Stomach smooth muscle (tissue), 2 donors: ENCODE measurements at regions not wholly inside any gene's neighbourhood (a gene's known extent, or its start where the extent isn't known, plus 50 kb on each side); places are given as distances from the start of the nearest gene placed in this dataset.

Experiments
- H3K27ac ChIP-seq: one replicate; pipeline ENCODE4 v1.7.0; 2013; ENCODE audit warnings: mild to moderate bottlenecking, low read length, inconsistent platforms
- H3K27me3 ChIP-seq, 2 donors: one replicate each; pipeline ENCODE4 v1.7.0; 2013; ENCODE audit warnings: low read length in 2 of 2; ENCODE audit not compliant: insufficient read depth in 2 of 2, control insufficient read depth in 1 of 2
- H3K36me3 ChIP-seq, 2 donors: one replicate each; pipeline ENCODE4 v1.7.0; 2013; ENCODE audit warnings: low read length in 2 of 2; ENCODE audit not compliant: control insufficient read depth in 2 of 2, insufficient read depth in 2 of 2
- H3K4me1 ChIP-seq: one replicate; pipeline ENCODE4 v1.7.0; 2013; ENCODE audit warnings: low read length; ENCODE audit not compliant: control insufficient read depth, insufficient read depth
- H3K4me3 ChIP-seq, 2 donors: one replicate each; pipeline ENCODE4 v1.7.0; 2013; ENCODE audit warnings: low read length in 2 of 2
- H3K9ac ChIP-seq, 2 donors: one replicate each; pipeline ENCODE4 v1.7.0; 2013; ENCODE audit warnings: low read length in 2 of 2, mild to moderate bottlenecking in 1 of 2
- H3K9me3 ChIP-seq, 2 donors: one replicate each; pipeline ENCODE4 v1.7.0; 2013; ENCODE audit warnings: low read length in 2 of 2; ENCODE audit not compliant: control insufficient read depth in 2 of 2
- donor health status: healthy.
- donor health status: Pancreatic carcinoma.

DNA sequence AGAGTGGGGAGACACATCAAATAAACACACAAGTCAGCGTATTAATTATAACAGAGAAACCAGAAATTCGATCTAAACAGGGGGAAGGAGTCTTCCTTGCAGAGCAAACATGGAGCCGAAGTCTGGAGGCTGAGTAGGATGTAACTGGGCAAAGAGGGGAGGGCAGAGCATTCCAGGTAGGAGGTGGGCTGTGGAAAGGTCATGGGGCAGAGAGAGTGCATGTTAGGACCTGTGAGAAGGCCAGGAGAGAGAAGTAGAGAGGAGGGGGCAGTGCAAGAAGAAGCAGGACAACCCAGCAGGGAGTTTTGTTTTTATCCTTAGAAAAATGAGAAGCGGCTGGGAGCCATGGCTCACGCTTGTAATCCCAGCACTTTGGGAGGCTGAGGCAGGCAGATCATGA, 130.8 kb upstream of the GPR26 start:
- peaks cover 0 to 4% of the 10 kb centered on the region in 2 donors for H3K9me3 ChIP-seq
- no peak overlapping the region for H3K9ac ChIP-seq
- no peaks in the 10 kb centered on the region for H3K27me3 ChIP-seq

DNA sequence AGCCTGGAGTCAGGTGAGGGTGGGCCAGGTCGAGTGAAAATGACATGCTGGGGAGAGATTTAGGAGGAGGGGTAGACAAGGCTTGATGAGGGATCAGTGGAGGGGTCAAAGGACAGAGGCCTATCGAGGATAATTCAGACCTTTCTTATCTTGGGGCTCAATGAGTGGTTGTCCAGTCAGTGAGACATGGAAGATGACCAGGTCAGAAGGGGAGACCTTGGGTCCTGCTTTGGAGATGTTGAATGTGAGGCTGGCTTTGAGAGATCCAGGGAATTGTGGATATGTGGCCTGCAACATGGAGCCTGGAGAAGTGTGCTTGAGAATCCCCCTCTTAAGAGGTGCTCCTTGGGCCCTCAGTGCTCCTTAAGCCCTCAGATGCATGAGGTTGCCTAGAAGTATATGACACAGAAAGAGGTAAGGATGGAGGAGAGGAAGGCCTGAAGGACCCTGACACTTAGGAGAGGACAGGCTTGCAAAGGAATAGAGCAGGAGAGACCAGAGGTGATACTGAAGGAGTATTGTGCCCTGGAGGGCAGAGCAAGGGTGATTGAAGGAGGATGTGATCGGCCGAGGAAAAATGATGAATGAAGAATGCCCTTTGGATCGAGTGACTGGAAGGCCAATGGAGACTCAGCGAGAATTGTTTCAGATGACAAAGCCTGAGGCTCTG, 129.8 kb upstream of the GPR26 start:
- Histone ChIP-seq H3K9ac (no peak overlapping the region), H3K27ac (no peak overlapping the region), H3K36me3 (no peaks in the 10 kb centered on the region), H3K27me3 (no peaks in the 10 kb centered on the region), H3K9me3 (peaks cover 0 to 4% of the 10 kb centered on the region in 2 donors), H3K4me3 (no peak overlapping the region), H3K4me1 (no peaks in the 10 kb centered on the region)

More for the DNA sequence above, 130.8 kb upstream of the GPR26 start:
- no peaks in the 10 kb centered on the region for H3K4me1 ChIP-seq
- H3K27ac ChIP-seq: no peak overlapping the region
- no peak overlapping the region for H3K4me3 ChIP-seq
- H3K36me3 ChIP-seq: no peaks in the 10 kb centered on the region

DNA sequence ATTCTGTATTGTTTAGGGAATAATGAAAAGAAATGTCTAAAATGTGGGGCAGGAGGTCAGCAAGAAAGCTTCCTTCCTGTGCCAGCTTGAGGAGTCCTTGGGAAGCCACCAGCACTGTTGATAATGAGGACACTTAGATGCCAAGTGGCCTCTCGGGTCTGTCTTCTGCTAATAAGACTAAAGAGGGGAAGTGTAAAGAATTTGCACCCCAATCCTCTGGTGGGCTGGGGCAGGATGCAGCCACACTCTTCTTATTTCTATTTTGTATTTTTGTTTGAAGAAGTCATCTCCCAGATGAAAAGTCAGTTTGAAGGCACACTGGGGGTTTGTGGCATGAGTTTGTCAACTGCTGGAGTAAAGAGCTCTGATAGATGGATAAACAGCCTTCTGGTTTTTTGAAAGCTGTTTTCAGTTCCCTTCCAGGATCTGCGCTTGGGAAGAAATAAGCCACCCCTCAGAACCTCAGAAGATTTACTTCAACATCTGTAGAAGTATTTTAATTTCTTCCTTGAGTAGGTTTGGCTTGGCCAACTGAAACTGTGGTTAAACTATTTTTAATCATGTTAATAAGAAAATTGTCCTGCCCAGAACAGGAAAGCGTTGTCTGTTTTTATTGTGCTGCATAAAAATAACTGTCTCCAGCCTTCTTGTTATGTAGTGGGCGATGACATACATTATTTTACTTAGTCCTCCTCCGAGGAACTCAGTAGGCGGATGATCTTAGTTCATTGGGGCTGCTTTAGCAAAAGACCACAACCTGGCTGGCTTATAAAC, 128.8 kb upstream of the GPR26 start:
- no peaks in the 10 kb centered on the region for H3K4me1 ChIP-seq
- no peak overlapping the region for H3K27ac ChIP-seq
- no peak overlapping the region for H3K4me3 ChIP-seq
- H3K9me3 ChIP-seq: no peaks in the 10 kb centered on the region
- H3K9ac ChIP-seq: no peak overlapping the region
- H3K36me3 ChIP-seq: no peaks in the 10 kb centered on the region
- H3K27me3 ChIP-seq: no peaks in the 10 kb centered on the region

DNA sequence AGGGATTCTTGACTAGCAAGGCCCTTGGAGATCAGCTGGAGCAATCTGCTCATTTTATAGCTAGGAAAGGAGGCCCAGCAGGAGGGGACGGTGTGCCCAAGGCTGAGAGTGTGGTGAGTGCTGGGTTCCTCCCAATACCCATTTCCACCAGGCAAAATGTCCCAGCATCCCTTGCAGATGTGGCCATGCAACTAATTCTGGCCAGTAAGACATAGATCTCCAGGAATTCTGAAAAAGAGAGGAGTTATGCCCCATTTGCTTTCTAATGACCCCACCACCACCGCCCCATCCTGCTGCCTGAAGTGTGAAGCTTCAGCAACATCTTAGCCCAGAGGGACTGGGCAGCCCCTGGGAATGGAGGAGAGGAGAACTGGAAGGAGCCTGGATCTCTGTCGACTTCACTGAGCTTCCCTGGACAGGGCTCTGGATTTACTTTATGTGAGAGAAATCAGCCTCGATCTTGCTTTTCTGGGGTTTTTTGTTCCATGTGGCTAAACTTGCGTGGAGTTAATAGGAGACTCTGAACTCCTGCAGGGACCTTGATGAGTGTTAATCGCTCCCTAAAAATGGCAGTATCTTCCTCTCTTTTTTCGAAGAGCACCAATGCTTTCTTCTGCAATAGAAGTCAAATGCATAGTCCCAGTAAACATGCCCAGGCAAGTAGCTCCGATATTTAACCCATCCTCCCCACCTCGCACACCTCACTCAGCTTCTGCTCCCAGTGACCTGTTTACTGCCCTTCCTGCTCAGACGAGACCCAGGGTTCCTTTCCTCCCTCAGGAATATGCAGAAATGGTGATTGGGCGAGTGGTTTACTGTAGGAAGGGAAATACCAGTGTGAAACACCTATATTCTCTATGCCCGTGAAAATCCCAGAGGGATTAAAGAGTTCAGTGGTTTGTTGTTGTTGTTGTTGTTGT, 127.5 kb upstream of the GPR26 start:
- no peak overlapping the region for H3K27ac ChIP-seq

DNA sequence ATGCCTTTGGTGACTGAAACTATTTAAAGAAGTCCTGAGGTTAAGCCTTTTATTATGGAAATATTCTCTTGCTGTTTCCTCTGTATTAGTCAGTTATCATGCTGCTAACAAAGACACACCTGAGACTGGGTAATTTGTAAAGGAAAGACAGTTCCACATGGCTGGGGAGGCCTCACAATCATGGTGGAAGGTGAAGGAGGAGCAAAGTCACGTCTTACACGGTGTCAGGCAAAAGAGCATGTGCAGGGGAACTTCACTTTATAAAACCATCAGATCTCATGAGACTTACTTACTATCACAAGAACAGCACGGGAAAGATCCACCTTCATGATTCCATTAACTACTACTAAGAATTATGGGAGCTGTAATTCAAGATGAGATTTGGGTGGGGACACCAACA, 121.2 kb upstream of the GPR26 start:
- Histone ChIP-seq H3K9ac (no peak overlapping the region), H3K36me3 (no peaks in the 10 kb centered on the region), H3K27me3 (no peaks in the 10 kb centered on the region), H3K4me1 (no peaks in the 10 kb centered on the region), H3K4me3 (no peak overlapping the region), H3K27ac (no peak overlapping the region), H3K9me3 (no peaks in the 10 kb centered on the region)

More for the DNA sequence above, 127.5 kb upstream of the GPR26 start:
- Histone ChIP-seq H3K4me1 (no peaks in the 10 kb centered on the region), H3K9ac (no peak overlapping the region), H3K4me3 (no peak overlapping the region), H3K27me3 (no peaks in the 10 kb centered on the region), H3K9me3 (no peaks in the 10 kb centered on the region), H3K36me3 (no peaks in the 10 kb centered on the region)

DNA sequence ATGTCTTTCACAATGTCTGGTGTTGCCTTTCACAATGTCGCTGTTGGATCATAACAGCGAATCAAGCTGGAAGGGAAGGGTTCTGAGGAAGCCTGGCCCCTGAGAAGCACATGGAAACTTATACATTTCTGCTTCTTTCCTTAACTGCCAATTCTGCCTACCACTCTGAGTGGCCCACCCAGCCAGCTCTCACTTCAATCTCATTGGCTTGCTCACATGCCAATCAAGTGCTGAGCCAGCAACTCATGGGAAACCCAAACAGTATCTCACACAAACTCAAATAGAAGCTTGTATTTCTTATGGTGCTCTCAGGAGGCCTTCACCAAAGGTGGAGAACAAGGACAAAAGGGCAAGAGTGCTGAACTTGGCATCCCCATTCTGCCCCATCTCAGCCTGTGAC, 117.4 kb upstream of the GPR26 start:
- Histone ChIP-seq H3K4me3 (no peak overlapping the region), H3K27ac (no peak overlapping the region), H3K4me1 (no peaks in the 10 kb centered on the region), H3K27me3 (peaks cover 10 to 15% of the 10 kb centered on the region in 2 donors), H3K9me3 (no peaks in the 10 kb centered on the region), H3K36me3 (no peaks in the 10 kb centered on the region), H3K9ac (no peak overlapping the region)

DNA sequence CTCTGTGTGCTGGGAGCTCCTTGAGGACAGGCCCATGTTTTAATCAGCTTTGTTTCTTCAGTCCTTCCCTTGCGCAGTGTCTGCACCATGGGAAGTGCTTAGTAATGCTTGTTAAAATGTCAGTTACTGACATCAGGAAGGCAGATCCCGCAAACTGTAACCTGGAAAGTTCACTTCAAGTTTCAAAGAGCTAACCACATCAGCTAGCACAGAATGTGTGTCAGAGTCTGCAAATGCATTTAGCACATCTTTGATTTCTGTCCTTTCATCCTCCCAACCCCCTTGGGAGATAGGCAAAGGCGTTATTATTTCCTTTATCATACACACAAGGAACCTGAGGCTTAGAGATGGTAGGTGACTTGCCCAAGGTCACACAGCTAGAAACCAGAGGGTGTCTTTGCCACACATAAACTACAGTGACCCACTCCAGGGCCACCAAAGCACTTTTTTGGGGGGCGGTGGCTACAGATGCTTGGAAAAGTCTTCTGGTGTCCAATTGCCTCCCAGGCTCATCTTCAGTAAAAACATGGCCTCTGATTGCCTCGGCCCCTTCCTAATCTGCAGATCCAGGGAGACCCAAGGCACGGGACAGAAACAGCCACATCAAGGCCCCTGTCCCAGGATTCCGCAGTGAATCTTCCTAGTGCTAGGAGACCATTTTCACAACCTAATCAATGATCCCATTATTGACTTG, 116.2 kb upstream of the GPR26 start:
- H3K36me3 ChIP-seq: no peaks in the 10 kb centered on the region
- no peak overlapping the region for H3K9ac ChIP-seq
- H3K4me1 ChIP-seq: no peaks in the 10 kb centered on the region
- H3K4me3 ChIP-seq: no peak overlapping the region
- H3K27ac ChIP-seq: no peak overlapping the region
- H3K9me3 ChIP-seq: no peaks in the 10 kb centered on the region
- H3K27me3 ChIP-seq: peaks cover 10 to 18% of the 10 kb centered on the region in 2 donors

DNA sequence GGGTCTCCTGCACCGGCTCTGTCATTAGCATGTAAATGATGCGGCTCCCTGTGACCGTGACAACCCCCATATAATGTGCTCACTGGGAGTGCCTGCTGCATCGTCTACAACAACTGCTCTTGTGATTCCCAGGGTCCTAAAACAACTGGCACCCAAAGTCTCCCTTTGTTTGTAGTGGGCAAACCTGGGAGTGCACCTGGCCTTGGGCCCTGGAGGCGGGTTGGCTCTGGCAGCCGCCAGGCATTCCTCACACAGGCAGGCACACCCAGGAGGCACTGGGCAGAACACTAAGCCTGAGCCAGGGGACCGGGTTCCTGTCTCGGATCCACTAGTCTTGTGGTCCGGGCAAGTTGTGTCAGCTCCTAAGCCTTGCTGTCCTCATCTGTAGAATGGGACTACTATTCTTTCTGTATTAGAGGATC, 115.5 kb upstream of the GPR26 start:
- no peak overlapping the region for H3K4me3 ChIP-seq
- H3K9ac ChIP-seq: no peak overlapping the region
- peaks cover 2% of the 10 kb centered on the region for H3K4me1 ChIP-seq
- peaks cover 10 to 21% of the 10 kb centered on the region in 2 donors for H3K27me3 ChIP-seq
- H3K9me3 ChIP-seq: no peaks in the 10 kb centered on the region
- H3K36me3 ChIP-seq: no peaks in the 10 kb centered on the region
- no peak overlapping the region for H3K27ac ChIP-seq

DNA sequence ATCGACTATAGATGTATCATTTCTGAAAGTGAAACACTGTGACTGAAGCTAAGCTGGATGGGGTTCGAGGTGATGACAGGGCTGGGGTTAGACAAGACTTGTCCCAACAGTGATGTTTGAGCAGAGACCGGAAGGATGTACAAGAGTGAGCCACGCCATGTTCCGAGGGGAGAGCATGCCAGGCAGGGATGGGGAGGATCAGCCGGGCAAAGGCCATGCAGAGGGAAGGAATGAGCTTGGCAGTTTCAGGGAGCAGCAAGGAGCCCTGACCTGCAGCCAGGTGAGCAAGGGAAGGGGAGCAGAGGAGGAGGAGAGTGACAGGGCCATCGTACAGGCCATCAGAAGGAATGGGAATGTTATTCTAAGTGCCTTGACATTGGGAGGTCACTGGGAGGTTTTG, 114.9 kb upstream of the GPR26 start:
- H3K9ac ChIP-seq: no peak overlapping the region
- H3K4me1 ChIP-seq: peaks cover 2% of the 10 kb centered on the region
- H3K27me3 ChIP-seq: peaks cover 10 to 24% of the 10 kb centered on the region in 2 donors
- no peak overlapping the region for H3K27ac ChIP-seq
- H3K36me3 ChIP-seq: no peaks in the 10 kb centered on the region
- H3K9me3 ChIP-seq: no peaks in the 10 kb centered on the region
- H3K4me3 ChIP-seq: no peak overlapping the region
